GM18868 (cell line): ENCODE measurements at regions not wholly inside any gene's neighbourhood (a gene's known extent, or its start where the extent isn't known, plus 50 kb on each side); places are given as distances from the start of the nearest gene placed in this dataset.

ENCODE experiments used
- ATAC-seq: cut with Tn5 transposase; IDR thresholded peaks from one replicate; pipeline ENCODE4 v1.9.1; 2021; ENCODE audit warnings: mild to moderate bottlenecking, moderate library complexity; ENCODE audit not compliant: unreplicated experiment

DNA sequence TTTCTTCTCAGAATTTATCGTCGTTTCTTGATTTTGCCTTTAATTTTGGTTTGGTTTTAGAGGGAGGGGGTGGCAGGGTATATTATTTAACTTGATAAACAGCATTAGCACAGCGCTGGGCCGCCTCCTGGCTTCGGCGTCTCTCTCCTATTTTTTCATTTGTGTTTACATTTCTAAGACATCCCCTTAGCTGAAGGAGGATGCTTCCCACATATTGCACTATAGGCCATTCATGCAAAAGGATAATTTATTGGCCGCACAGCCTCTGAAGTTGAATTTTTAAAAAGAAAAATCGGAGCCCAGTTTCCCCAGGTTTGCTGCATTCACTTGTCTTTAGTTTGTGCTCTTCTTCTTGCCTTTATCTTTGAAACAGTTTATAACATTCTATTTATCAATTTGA, 497.4 kb upstream of the ZFHX3 start:
- no peak for ATAC-seq

DNA sequence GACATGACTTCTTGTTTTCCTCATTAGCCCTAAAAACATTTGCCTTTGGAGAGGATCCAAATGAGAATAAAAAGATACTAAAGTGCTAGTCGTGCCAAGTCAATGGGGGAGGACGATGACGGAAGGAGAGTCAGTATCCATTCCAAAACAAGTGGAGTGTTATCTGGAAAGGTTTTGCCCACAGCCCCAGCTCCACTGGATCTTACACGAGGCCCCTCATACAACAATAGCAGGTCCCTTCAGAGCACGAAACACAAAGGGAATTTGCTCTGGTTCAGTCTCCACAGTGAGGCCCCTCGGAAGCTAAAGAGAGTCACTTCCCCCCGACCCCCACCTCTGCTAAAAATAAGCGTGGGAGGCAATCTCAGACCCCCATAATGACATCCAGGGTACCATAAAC, 496.9 kb upstream of the ZFHX3 start:
- no peak for ATAC-seq

DNA sequence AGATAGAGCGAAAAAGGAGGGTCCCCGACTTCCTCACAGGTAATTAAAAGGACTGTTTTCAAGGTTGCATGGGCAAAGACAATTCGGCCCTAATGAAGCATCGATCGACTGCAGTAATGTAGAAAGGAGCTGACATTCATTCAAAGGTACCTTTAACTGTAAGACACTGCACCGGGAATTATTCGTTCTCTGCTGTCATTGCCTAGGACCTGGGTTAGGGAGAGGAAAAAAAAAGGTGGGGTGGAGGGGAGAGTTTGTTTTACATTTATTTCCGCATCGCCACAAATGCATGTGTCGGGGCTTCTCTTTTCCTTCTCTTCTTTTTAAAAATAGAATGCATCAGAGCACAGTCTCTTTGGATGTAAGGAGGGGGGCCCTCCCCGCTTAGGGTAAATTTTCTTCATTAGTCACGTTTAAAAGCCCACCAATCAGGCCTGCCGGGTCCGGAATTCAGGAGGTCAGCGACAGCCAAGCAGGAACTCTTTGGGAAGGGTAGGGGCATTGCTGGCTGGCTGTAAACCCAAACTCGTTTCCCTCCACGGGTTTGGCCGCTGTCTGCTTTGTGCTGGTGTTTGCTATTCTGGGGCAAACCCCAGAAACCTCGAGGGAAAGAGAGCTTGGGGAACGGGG, 496.2 kb upstream of the ZFHX3 start:
- no peak for ATAC-seq

DNA sequence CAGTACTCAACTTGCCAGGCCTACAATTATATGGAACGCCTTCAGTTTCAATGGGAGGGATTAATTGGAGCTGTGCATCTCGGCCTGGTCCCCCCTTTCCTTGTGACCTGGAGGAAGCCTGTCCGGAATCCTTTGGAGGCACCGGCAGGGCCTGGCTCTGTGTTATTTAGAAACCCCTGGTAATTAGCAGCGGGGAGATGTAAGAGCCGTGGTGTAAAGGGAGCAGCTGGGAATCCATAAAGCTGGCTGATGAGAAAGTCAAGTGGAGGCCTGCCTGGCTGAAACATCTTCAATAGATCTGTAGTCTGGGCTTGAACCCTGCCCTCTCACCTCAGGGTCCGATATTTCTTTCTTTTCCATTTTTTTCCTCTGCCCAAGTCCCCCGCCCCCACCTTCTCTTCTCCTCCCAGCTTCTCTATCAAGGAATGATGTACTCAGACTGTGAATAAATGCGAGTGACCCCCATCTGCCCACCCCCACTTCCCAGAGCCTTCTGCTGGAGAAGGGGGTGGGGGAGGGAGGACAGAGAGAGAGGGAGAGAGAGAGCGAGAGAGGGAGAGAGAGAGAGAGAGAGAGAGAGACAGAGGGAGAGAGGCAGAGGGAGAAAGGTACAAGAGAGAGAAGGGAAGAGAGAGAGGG, 495.5 kb upstream of the ZFHX3 start:
- ATAC-seq: no peak

DNA sequence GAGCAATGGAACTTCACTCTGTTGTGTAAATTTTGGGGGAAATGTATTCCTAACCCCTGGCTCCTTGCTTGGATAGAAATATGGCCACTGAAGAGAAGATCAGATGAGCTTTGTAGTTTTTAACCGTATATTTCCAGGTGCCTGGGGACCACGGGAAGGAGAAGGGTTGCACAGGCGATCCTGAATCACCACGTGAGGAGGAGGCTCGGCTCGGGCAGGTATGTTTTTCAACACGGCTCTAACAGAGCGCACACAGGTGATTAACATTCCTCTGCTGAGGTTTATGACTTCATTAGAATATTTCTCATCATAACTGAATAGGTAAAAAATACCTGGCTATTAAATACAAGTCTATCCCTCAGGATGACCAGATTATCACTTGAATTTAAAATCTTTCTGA, 495.0 kb upstream of the ZFHX3 start:
- ATAC-seq: no peak

DNA sequence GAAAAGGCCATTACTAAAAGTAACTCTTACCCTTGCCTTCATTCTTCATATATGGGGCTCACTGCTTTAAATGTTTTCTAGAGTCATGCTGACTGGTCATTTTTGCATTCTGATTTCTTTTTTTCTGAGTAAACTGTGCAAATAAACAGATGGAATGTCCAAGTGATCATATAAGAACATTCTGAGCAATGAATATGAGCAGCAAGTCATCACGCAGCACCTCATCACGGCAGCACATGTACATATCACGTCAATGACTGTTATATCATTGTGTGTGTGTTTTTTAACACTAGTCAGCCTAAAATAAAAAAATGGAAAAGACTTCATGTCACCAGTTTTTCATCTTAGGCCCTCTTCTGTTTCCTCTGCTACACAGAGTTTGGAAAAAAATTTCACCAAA, 490.0 kb upstream of the ZFHX3 start:
- no peak for ATAC-seq

DNA sequence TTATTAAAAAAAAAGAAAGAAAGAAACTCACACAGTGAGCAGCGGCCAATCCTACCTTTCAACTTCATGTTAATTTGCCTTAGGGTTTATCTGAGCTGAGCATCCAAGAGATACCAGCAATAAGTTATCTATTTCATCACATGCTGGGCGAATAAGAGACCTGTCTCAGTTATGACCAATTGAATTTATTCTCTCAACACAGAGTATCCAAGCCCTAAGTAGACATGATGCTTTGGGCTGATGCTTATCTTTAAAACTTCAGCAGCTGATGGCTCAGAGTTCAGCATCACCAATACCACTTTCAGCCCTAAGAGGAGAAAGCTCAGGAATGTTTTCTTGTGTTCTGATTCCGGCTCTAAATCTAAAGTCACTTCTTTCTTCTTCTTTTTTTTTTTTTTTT, 489.0 kb upstream of the ZFHX3 start:
- no peak for ATAC-seq

DNA sequence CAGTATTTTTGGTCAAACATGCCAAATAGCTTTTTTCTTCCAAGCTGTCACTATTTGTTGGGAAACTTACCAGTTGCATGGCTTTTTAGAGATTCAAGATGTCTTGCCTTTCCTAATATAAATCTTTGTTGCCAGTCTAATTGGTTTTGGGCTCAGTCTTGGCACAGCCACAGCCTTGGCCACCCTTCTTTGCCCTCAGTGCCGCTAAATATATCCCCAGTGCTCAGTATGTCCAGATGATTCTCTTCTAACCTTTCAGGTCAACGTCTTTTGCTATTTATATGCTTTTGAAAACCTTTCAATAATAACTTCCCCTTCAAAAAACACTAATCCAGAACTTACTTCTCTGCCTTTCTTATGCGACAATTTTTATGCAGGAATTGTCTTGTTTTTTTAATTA, 483.1 kb upstream of the ZFHX3 start:
- ATAC-seq: no peak

DNA sequence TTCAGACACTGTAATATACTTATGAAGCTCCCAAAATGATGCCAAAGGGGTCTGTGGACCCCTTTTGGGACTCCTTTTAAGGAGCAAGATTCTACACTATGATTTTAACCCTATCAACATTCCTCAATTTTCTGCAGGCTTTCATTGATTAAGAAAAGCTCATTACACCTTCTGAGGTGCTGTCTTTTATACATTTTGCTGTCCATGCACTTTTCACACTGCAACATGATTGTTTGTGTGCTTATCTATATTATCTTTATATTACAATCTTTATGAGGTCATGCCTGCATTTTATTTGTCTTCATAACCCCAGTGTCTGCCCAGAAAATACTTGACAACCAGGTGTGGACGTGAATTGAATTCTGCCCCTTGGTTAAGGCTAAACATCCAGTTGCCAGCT, 482.6 kb upstream of the ZFHX3 start:
- ATAC-seq: no peak

DNA sequence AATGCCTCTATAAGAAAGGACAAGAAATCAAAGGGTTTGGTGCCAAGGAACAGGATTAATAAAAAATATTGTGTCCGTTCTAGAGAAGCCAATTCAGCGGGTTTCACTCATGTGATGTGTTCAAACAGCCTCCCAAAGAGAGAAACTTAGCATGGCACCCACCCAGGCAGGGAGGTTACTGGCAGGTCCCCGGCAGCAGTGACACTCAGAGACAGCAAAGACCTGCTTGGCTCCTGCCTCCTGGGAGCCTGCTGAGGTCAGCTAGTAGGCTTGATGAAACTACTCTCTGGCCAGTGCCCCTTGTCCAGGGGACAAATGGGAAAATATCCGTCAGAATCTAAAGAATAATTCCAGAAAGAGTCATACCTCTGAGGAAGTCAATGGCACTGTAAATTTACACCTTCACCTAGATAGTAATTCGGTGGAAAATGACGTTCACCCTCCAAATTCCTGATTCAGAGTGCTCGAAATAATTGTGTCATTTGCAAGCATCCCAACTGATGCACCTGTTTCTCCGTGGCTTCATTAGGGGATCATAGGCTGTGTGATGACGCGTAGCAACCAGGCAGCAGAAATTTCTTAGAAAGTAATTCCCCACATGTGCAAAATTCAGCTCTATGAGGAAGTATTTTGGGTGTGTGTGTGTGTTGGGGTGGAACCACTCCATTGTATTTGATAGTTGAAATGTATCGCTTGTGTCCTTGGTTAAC, 481.5 kb upstream of the ZFHX3 start:
- ATAC-seq: no peak

DNA sequence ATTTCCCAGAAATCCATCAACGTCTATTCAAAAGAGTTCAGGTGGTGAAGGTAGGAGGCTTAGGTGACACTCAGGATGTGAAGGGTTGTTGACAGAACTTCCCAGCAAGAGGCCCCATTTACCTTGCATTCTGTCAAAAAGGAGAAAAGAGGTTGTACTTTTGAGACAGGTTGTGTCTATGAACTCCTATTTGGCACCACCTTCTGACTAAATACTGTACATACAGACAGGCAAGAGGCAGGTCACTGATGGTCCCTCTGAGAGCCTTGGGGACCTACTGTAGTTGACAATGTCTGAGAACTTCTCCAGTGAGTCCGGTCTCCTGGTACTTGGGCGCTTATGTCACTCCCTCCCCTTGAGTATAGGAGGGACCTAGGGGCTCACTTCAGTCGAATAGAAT, 479.3 kb upstream of the ZFHX3 start:
- no peak for ATAC-seq

DNA sequence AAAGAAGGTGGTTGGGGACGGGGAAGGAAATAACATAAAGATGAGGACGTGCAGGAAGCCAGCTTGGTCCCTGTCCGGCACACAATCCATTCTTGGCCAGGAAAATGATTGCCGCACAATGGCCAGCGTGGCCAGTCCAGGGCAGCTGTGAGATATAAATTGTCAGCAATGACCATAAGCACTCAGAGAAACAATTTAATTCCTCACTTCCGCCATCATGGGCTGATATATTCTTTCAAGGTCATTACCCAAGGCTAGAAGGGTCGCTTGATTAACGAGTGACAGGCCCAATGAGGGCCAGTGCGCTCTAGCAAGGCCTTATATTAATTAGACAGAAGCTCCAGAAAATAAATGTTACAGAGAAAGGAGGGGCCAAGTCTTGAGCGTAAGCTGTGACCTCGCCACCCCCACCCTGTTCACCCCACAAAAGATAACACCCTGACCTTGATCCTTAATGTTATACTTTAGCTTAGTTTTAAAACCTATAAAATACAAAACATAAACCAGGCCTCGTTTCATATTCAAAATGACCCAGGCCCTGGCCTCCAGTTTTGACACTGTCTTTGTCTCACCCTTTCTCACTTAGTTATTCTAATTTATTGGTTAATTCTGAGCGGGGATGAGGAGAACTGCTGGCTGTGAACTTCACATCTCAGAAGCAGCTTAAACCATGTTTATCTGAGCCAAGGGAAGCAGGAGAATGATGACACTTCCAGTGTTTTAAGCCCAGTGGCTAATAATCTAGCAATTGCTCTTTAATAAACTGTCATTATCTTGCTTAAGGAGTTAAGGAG, 478.3 kb upstream of the ZFHX3 start:
- no peak for ATAC-seq

DNA sequence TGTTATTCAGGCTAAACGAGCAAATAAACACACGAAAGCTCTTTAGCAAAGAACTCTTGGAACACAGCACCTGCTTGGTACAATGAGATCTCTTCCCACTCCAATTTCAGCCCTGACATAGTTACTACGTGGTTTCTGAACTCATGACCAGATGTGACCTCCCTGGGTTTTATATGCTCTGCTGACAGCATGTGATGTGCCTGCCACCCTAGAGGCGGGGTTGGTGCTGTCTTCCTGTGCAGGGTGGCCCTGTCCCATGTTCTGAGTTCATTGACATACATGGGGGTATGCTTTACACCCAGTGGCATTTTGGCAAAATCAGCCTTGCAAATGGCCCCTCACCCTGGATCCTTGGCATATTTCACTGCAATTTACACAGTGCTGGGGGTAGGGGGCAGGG, 475.3 kb upstream of the ZFHX3 start:
- ATAC-seq: no peak

DNA sequence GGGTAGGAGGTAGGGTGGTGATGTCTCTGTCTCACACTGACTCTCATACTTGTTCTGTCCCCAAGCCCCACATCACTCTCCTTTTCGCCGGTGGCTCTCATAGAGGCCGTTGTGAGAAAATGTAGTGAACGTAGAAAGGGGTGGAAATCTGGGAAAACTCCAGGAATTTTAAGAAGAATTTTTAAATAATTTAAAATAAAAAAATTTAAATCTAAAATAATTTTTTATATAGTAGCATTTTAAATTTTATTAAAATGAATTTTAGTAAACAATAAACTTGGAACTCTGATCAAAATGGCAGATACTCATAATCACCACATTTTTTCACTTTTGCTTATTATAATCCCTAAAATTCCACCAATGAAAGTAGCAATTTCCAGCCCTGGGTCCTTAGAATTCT, 473.6 kb upstream of the ZFHX3 start:
- ATAC-seq: no peak

DNA sequence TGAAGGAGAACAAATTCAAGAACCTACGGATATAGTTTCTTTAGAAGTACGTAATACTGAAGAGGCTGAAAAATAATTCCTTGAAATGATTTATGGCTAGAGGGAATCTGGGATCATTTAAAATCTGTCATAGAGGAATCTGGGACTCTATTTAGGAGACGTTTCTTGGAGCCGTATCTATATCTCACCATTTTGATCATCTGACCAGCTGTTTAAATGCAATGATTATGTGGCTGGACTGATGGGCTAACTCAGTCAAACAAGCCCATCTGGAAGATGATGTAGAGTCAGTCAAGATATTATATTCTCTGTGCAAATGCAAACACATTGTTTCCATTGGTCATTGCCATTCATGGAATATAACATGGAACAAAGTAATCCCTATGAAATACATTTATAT, 467.7 kb upstream of the ZFHX3 start:
- ATAC-seq: no peak

DNA sequence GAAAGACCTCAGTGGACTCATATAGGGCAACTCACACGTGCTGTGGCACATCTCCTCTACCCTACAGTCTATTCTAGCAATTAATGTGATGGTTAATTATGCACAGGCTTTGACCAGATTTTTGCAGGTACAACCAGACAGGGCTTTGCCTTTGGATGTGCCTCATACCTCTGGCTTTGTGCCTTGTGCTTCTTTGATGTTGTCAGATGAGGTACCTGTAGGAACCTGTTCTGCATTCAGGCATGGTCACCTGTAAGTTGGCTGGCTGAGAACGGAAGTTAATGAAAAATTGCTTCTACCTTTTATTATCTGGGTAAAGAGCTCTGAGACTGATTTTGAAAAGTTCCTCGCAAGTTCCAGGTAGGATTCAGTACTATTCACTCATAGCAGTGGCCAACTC, 462.9 kb upstream of the ZFHX3 start:
- ATAC-seq: no peak

DNA sequence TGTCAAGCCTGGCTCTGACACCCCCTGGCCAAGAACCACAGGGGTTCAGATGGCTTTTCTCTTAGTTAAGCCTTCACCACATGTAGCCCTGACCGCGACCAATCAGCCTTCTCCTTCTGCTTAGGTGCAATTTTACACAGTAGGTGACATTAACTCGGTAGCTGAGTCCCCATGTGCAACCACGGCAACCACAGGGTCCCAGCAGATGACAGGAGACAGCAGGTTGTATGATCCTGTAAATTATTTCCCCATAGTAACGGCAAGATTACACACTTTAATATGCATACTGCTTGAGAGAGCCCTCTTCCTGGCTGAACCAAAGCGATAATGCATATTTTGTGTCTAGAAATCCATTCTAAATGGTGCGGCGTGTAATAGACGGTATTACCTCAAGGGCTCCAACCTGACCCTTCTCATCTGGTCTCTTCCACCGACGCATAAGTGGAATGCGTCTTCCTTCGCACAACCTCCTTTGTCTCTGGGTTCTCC, 458.7 kb upstream of the ZFHX3 start:
- no peak for ATAC-seq

DNA sequence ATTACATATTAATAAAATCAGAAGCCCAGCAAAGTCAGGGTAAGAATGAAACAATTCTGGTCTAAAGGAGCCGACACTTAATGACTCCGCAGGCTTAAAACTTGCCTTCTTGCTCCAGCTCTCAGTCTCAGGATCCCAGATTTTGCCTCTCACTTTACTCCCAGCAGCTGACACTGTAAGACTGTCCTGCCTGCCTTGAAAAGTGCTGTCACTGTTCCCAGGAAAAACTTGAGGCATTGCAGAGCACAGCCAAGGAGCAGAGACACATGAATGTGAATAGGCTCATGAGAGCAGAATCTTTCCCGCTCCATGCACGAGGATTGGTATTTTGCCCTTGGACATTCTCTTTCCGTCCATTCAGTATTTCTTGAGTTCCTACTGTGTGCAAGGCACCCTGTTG, 457.6 kb upstream of the ZFHX3 start:
- ATAC-seq: no peak

DNA sequence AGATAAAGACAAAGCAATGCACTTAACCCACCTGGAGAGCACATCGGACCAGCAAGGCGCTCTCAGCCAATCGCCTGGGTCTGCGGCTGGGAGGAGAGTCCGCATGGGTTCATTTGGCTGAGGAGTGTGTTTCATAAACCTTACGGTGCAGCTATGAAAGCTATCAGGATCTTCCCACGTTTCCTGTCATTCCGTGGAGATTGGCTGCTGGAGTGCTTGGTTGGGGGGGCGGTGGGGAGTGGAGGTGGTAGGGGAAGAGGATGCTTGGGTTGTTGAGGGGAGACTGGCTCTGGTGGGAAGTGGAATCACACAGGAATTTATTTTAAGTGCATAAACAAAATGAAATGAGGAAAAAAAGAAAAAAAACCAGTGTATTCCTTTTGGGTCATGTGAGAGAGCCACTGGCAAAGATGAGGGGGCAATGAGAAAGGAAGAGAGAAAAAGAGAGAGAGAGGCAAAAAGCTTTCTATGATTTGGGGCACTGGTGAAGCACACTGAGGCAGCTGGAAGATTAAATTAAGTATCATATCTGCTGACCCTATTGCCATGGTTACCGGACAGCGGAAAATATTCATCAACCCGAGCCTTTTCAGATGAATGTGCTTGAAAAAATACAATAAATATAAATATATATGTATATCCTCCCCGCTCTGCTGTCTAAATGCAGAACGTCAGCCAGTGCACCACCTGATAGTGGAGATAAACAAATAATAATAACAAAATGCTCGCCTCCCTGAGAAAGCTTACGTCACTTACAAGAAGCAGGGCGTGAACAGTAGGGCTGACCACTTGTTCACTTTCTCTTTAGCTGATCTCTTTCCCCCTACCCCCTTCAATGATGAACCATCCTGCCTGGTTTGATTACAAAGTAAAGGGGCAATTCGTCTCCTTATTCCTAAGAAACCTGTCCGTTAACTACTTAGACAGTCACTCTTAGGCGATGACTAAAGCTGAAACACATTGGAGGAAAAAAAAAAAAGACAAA, 457.0 kb upstream of the ZFHX3 start:
- ATAC-seq: no peak

DNA sequence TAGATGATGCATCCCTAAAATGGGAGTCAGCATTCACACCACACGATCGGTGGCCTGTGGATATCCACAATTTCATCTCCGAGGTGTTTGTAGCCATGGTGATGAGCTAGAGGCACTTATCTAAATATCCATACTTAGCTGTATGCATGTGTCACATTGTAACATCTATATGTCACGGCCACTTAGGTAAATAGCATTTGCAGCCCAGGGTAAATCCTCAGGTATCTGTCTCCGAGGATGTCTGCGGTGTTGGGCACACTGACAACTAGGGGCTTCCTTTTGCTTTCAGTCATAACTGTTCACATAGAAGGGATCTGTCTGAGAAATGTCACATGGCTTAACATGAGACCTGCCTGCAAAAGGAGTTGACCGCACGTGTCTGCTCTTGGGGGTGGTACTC, 455.2 kb upstream of the ZFHX3 start:
- ATAC-seq: no peak
